ENCODE measurements at regions not wholly inside any gene's neighbourhood (a gene's known extent, or its start where the extent isn't known, plus 50 kb on each side); places are given as distances from the start of the nearest gene placed in this dataset.

DNA sequence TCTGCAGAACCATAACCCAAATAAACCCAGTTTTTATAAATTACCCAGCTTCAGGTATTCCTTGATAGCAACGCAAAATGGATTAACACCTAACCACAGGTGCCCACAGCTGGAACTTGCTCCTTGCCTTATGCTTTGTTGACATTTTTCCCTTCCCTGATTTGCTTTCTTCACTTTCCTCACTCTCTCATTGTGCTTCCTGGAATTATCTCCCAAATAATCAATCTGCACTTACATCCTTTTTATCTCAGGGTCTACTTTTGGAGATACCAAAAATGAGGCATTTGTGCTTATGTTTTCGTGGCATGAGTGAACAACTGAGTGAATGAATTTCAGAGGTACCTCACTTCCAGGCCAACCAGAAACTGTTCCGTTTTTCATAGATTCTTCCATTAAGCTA is 374.3 kb downstream of the DOK5 start:
- TF ChIP-seq, protein P1, sequence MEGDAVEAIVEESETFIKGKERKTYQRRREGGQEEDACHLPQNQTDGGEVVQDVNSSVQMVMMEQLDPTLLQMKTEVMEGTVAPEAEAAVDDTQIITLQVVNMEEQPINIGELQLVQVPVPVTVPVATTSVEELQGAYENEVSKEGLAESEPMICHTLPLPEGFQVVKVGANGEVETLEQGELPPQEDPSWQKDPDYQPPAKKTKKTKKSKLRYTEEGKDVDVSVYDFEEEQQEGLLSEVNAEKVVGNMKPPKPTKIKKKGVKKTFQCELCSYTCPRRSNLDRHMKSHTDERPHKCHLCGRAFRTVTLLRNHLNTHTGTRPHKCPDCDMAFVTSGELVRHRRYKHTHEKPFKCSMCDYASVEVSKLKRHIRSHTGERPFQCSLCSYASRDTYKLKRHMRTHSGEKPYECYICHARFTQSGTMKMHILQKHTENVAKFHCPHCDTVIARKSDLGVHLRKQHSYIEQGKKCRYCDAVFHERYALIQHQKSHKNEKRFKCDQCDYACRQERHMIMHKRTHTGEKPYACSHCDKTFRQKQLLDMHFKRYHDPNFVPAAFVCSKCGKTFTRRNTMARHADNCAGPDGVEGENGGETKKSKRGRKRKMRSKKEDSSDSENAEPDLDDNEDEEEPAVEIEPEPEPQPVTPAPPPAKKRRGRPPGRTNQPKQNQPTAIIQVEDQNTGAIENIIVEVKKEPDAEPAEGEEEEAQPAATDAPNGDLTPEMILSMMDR (IDR thresholded peaks at IDR 0.05; ENCODE audit: poor library complexity): no peak
- TF ChIP-seq EZH2 (IDR thresholded peaks at IDR 0.05; ENCODE audit: borderline replicate concordance): no peak
